NOMO-1 treated with dmso at 0.1 percent for 144 hours (cell line): ENCODE measurements at regions not wholly inside any gene's neighbourhood (a gene's known extent, or its start where the extent isn't known, plus 50 kb on each side); places are given as distances from the start of the nearest gene placed in this dataset.

Experiments used
- DNase-seq: peaks from one replicate; lab custom pipeline; 2025; ENCODE audit not compliant: unreplicated experiment; lab: John Stamatoyannopoulos, UW

DNA sequence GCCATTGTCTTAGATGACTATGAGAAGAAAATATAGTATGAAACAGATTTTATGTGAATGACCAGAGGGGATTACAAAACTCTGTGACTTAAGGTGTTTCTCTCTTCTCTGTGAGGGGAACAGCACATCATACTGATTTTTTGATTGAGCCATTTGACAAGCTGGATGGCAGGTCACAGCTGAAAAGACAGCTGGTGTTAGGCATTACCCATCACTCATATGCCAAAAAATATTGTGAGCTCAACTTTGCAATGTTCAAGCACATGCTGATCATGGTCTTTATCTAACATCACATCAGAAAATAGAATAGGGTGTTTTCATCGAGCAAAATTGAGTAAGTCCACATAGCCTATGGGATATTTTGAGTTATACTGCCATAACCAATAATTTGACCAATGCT, 86.7 kb upstream of the TECRL start:
- DNase-seq: no peak

DNA sequence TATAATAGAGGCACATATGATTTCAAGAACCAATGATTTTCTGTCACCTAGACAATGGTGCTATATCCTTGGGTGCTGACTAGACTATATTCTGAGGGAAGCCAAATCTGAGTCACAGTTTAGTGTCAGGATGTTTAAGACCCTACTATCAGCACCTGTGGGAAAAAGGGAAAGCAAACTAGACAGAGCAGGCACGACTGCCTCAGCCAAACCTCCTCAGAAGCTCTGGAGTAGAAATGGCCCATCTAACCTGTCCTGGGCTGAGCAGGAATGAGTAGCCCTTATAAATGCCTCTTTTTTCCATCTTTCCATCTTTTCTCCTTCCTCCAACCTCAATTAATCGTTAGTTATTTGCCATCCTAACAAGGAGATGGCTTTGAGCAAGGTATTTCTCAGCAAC, 80.4 kb upstream of the TECRL start:
- DNase-seq: no peak

DNA sequence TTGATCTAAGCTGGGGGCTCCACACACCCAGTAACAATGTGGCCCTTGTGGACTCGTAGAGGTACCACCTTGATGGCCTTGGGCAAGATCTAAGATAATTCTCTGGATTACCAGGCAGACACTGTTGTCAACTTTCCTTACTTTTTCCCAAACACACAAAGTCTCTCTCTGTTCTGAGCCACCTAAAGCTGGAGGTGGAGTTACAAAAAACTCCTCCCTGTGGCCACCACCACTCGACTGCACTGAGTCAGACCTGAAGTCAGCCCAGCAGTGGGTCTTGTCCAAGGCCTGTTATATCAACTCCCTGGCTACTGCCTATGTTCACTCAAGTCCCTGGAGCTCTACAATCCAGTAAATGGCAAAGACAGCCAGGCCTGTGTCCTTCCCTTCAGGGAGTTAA, 70.1 kb upstream of the TECRL start:
- DNase-seq: no peak

DNA sequence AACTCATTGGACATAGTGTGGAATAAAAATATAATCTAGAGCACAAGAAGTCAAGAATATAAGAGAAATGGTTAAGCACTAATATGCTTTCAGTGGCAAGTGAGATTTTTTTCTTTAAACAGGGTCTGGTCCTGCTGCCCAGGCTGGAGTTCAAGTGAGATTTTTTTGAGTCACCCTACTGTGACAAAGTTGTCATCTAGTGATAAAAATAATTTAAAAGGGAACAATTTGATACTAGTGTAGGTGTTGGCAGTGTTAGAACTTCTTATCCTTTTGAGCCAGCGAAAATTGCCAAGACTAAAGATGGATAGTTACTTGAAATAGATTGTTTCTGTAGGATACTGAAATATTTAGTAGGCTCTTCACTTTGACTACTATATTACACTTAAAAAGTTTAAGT, 67.9 kb upstream of the TECRL start:
- no peak for DNase-seq

DNA sequence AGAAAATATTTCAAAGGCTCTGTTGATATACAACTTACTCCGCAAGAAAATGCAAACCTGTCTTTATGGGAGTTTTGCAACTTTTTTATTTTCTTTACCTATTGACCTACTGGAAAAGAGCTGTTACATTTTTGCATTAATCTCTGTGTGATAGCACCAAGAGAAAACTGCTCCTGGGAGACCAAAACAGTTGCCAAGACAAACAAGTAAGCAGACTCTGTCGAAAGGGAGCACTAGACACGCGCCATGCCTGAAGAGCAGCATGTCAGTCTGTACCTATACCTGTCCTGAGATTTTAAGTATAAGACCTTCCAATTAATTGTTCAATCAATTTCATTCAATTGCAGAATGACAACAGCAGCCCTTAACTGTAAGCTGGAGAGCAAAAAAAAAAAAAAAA, 56.0 kb upstream of the TECRL start:
- no peak for DNase-seq

DNA sequence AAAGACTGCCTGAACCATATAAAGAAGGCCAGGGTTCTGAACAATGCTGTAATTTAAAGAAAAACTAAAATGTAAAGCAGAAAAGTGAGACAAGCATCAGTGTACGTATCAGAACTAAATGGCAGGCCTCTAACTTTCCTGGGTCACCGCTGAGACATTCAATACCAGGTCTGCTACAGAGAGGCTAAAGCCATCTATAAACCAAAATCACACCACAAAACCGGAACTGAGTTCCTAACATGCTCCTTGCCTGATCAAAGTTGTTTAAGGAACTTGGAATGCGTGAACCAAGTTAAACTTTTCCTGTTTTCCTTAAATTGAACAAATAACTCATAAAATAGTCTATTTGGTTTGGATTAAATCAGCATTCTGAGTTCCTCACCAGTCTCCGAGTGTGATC, 55.3 kb upstream of the TECRL start:
- no peak for DNase-seq
